Mammary epithelial cell (primary cell): ENCODE measurements at regions not wholly inside any gene's neighbourhood (a gene's known extent, or its start where the extent isn't known, plus 50 kb on each side); places are given as distances from the start of the nearest gene placed in this dataset.

Experiments
- CTCF ChIP-seq, 2 donors: IDR thresholded peaks in 1 of 2; conservative IDR thresholded peaks in 1 of 2; 2 replicates each; pipeline ENCODE4 v1.5.1; 2011 to 2012; ENCODE audit warnings: inconsistent platforms in 2 of 2, low read length in 2 of 2, mild to moderate bottlenecking in 2 of 2, control low read depth in 1 of 2, low read depth in 1 of 2; ENCODE audit not compliant: insufficient read depth in 1 of 2; ENCODE audit errors: extremely low read depth in 1 of 2
- EZH2 ChIP-seq: IDR thresholded peaks from 2 replicates; pipeline ENCODE4 v1.6.1; 2012; ENCODE audit warnings: low read length, inconsistent platforms, borderline replicate concordance

- TF ChIP-seq EZH2 (no peak), CTCF (conservative IDR thresholded peaks at IDR 0.05 in 1 of 2, IDR thresholded peaks at IDR 0.05 in 1 of 2; ENCODE audit: extremely low read depth in 1 of 2, insufficient read depth in 1 of 2, low read depth in 1 of 2, low read length in 2 of 2) (no peak)
Observed at GRCh38 chr5:167903659-167904058, 387.8 kb upstream of the WWC1 start.
